GM12878 (cell line): ENCODE measurements at regions not wholly inside any gene's neighbourhood (a gene's known extent, or its start where the extent isn't known, plus 50 kb on each side); places are given as distances from the start of the nearest gene placed in this dataset.

Source experiments
- ATF3 ChIP-seq: IDR thresholded peaks from 2 replicates; pipeline ENCODE4 v1.6.1; 2011; ENCODE audit warnings: low read depth, mild to moderate bottlenecking, low read length, moderate library complexity, borderline replicate concordance; ENCODE audit errors: extremely low read depth
- CBFB ChIP-seq: IDR thresholded peaks from 2 replicates; pipeline ENCODE4 v1.6.1; 2016; ENCODE audit warnings: antibody characterized with exemption, low read depth
- EGR1 ChIP-seq, 2 experiments: IDR thresholded peaks; 1 replicate in 1 of 2; 2 replicates in 1 of 2; pipeline ENCODE4 v1.6.1; 2011 to 2012; ENCODE audit warnings: low read depth in 2 of 2, low read length in 2 of 2, borderline replicate concordance in 1 of 2, mild to moderate bottlenecking in 1 of 2, moderate library complexity in 1 of 2
- EP300 ChIP-seq, 2 experiments: fragments of 150-350 bp in 1 of 2; IDR thresholded peaks; 2 replicates each; pipeline ENCODE4 v1.6.1; 2011 to 2012; ENCODE audit warnings: low read depth in 2 of 2, low read length in 2 of 2, borderline replicate concordance in 1 of 2, improper control_type of control experiment in 1 of 2, inconsistent platforms in 1 of 2; ENCODE audit not compliant: control insufficient read depth in 1 of 2
- MTA3 ChIP-seq: IDR thresholded peaks from 2 replicates; pipeline ENCODE4 v1.6.1; 2012; ENCODE audit warnings: low read length, inconsistent platforms, borderline replicate concordance
- PKNOX1 ChIP-seq: fragments of 450-650 bp; IDR thresholded peaks from 2 replicates; pipeline ENCODE4 v1.6.1; 2016; ENCODE audit warnings: mild to moderate bottlenecking
- REST ChIP-seq: IDR thresholded peaks from 2 replicates; pipeline ENCODE4 v1.6.1; 2012; ENCODE audit warnings: mild to moderate bottlenecking, low read depth, low read length

GRCh38 chr6:113588646-113589045 lies 268.5 kb upstream of the MARCKS start:
- TF ChIP-seq PKNOX1: no peak
- TF ChIP-seq CBFB: no peak
- TF ChIP-seq EGR1 (IDR thresholded peaks at IDR 0.05; ENCODE audit: borderline replicate concordance in 1 of 2, low read depth in 2 of 2, low read length in 2 of 2): no peak
- no peak for TF ChIP-seq ATF3
- TF ChIP-seq MTA3: no peak
- no peak for TF ChIP-seq REST
- no peak for TF ChIP-seq EP300 (IDR thresholded peaks at IDR 0.05; ENCODE audit: borderline replicate concordance in 1 of 2, control insufficient read depth in 1 of 2, low read depth in 2 of 2, low read length in 2 of 2)
